ENCODE measurements at regions not wholly inside any gene's neighbourhood (a gene's known extent, or its start where the extent isn't known, plus 50 kb on each side); places are given as distances from the start of the nearest gene placed in this dataset.

DNA sequence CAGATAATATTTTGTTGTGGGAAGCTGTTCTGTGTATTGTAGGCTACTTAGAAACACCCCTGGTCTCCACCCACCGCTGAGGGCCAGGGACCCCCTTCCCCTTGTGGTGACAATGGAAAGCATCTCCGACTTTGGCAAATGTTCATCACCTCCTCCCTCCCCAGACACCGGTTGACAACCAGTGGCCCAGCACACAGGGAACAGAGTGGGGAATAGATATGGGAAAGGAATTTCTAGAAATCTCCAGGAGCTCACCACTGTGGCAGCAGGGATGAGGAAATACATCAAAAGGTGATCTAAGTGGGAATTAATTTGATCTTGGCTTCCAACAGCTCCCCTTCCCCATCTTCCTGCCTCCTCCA is 257.3 kb upstream of the FOXQ1 start:
- Histone ChIP-seq H3K27ac (replicated peaks) (no peak overlapping the region), H3K27me3 (ENCODE audit: insufficient read depth, poor library complexity, severe bottlenecking) (no peaks in the 10 kb centered on the region), H3K4me3 (replicated peaks; ENCODE audit: insufficient read depth, low read length) (no peak overlapping the region)
- no peak for DNase-seq (ENCODE audit: low read depth in 1 of 2, low spot score in 1 of 2)
- TF ChIP-seq, protein P1, sequence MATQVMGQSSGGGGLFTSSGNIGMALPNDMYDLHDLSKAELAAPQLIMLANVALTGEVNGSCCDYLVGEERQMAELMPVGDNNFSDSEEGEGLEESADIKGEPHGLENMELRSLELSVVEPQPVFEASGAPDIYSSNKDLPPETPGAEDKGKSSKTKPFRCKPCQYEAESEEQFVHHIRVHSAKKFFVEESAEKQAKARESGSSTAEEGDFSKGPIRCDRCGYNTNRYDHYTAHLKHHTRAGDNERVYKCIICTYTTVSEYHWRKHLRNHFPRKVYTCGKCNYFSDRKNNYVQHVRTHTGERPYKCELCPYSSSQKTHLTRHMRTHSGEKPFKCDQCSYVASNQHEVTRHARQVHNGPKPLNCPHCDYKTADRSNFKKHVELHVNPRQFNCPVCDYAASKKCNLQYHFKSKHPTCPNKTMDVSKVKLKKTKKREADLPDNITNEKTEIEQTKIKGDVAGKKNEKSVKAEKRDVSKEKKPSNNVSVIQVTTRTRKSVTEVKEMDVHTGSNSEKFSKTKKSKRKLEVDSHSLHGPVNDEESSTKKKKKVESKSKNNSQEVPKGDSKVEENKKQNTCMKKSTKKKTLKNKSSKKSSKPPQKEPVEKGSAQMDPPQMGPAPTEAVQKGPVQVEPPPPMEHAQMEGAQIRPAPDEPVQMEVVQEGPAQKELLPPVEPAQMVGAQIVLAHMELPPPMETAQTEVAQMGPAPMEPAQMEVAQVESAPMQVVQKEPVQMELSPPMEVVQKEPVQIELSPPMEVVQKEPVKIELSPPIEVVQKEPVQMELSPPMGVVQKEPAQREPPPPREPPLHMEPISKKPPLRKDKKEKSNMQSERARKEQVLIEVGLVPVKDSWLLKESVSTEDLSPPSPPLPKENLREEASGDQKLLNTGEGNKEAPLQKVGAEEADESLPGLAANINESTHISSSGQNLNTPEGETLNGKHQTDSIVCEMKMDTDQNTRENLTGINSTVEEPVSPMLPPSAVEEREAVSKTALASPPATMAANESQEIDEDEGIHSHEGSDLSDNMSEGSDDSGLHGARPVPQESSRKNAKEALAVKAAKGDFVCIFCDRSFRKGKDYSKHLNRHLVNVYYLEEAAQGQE (IDR thresholded peaks at IDR 0.05; ENCODE audit: insufficient replicate concordance, low read depth): no peak
- TF ChIP-seq, protein P2, sequence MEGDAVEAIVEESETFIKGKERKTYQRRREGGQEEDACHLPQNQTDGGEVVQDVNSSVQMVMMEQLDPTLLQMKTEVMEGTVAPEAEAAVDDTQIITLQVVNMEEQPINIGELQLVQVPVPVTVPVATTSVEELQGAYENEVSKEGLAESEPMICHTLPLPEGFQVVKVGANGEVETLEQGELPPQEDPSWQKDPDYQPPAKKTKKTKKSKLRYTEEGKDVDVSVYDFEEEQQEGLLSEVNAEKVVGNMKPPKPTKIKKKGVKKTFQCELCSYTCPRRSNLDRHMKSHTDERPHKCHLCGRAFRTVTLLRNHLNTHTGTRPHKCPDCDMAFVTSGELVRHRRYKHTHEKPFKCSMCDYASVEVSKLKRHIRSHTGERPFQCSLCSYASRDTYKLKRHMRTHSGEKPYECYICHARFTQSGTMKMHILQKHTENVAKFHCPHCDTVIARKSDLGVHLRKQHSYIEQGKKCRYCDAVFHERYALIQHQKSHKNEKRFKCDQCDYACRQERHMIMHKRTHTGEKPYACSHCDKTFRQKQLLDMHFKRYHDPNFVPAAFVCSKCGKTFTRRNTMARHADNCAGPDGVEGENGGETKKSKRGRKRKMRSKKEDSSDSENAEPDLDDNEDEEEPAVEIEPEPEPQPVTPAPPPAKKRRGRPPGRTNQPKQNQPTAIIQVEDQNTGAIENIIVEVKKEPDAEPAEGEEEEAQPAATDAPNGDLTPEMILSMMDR (IDR thresholded peaks at IDR 0.05; ENCODE audit: insufficient read depth, low read length): no peak
- TF ChIP-seq POLR2AphosphoS5 (IDR thresholded peaks at IDR 0.05; ENCODE audit: low read depth) (no peak), SPI1 (IDR thresholded peaks at IDR 0.05; ENCODE audit: borderline replicate concordance, low read depth) (no peak), GABPA (IDR thresholded peaks at IDR 0.05; ENCODE audit: low read depth) (no peak)

DNA sequence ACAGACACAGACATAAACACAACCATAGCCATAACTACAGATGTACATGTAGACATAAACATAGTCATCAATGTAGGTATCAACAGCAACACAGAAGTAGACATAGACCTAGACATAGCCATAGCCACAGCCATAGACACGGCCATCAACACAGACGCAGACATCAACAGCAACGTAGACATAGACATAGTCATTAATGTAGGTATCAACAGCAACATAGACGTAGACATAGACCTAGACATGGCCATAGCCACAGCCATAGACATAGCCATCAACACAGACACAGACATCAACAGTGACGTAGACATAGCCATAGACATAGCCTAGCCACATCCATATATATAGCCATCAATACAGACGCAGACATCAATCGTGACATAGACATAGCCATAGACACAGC is 258.3 kb upstream of the FOXQ1 start:
- Histone ChIP-seq H3K27me3 (ENCODE audit: insufficient read depth, poor library complexity, severe bottlenecking) (peaks cover 7% of the 10 kb centered on the region), H3K4me3 (replicated peaks; ENCODE audit: insufficient read depth, low read length) (no peak overlapping the region), H3K27ac (replicated peaks) (no peak overlapping the region)
- DNase-seq (ENCODE audit: low read depth in 1 of 2, low spot score in 1 of 2): no peak
- TF ChIP-seq SPI1 (IDR thresholded peaks at IDR 0.05; ENCODE audit: borderline replicate concordance, low read depth) (no peak), GABPA (IDR thresholded peaks at IDR 0.05; ENCODE audit: low read depth) (no peak)
- TF ChIP-seq, protein P2 (IDR thresholded peaks at IDR 0.05; ENCODE audit: insufficient read depth, low read length): no peak

DNA sequence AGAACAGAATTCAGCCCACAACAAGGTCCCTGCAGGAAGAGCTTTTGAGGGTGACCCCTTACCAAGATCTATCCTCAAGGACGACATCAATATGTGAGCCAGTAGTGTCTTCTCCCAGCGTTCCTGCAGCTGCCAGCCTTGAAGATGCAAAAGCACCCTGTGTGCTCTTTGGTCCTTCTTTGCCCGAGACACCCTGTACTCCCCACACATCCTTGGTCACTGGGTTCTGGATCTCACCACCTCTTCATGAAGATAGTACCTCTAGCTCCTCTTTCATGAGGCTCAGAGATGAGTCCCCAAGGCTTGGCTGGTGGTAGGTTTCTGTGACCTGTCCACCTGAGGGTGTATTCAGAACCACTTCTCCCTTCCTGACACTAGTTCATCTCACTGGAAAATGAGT is 259.6 kb upstream of the FOXQ1 start:
- H3K27me3 ChIP-seq (ENCODE audit: insufficient read depth, poor library complexity, severe bottlenecking): peaks cover 10% of the 10 kb centered on the region
- TF ChIP-seq, protein P1 (IDR thresholded peaks at IDR 0.05; ENCODE audit: insufficient replicate concordance, low read depth): no peak
- TF ChIP-seq POLR2AphosphoS5 (IDR thresholded peaks at IDR 0.05; ENCODE audit: low read depth) (no peak), GABPA (IDR thresholded peaks at IDR 0.05; ENCODE audit: low read depth) (no peak), SPI1 (IDR thresholded peaks at IDR 0.05; ENCODE audit: borderline replicate concordance, low read depth) (no peak)
- no peak overlapping the region for H3K27ac ChIP-seq (replicated peaks)
- DNase-seq (ENCODE audit: low read depth in 1 of 2, low spot score in 1 of 2): no peak
- no peak overlapping the region for H3K4me3 ChIP-seq (replicated peaks; ENCODE audit: insufficient read depth, low read length)

DNA sequence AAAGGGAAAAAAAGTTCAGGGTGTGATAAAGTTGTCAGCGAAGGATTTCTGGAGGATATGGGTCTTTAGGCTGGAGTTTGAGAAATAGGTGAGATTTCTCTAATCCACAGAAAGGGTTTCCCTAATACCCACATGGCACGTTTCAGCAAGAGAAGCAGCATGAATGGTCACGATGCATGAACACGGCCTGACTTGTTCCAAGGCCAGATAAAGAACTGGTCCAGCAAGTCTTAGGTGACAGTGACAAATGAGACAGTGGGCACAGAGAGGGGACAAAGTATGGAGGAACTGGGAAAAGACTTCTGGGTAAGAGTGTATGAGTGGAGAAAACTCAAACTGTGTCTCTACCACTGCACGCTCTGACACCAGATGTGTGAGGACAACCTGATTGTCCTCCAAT is 262.0 kb upstream of the FOXQ1 start:
- Histone ChIP-seq H3K27me3 (ENCODE audit: insufficient read depth, poor library complexity, severe bottlenecking) (peaks cover 10% of the 10 kb centered on the region), H3K27ac (replicated peaks) (no peak overlapping the region), H3K4me3 (replicated peaks; ENCODE audit: insufficient read depth, low read length) (no peak overlapping the region)
- no peak for TF ChIP-seq GABPA (IDR thresholded peaks at IDR 0.05; ENCODE audit: low read depth)
- no peak for TF ChIP-seq POLR2AphosphoS5 (IDR thresholded peaks at IDR 0.05; ENCODE audit: low read depth)
- TF ChIP-seq, protein P2 (IDR thresholded peaks at IDR 0.05; ENCODE audit: insufficient read depth, low read length): no peak
- TF ChIP-seq, protein P1 (IDR thresholded peaks at IDR 0.05; ENCODE audit: insufficient replicate concordance, low read depth): no peak
- no peak for TF ChIP-seq SPI1 (IDR thresholded peaks at IDR 0.05; ENCODE audit: borderline replicate concordance, low read depth)
- no peak for DNase-seq (ENCODE audit: low read depth in 1 of 2, low spot score in 1 of 2)

Data from HL-60 (cell line).